ENCODE measurements at regions not wholly inside any gene's neighbourhood (a gene's known extent, or its start where the extent isn't known, plus 50 kb on each side); places are given as distances from the start of the nearest gene placed in this dataset.

DNA sequence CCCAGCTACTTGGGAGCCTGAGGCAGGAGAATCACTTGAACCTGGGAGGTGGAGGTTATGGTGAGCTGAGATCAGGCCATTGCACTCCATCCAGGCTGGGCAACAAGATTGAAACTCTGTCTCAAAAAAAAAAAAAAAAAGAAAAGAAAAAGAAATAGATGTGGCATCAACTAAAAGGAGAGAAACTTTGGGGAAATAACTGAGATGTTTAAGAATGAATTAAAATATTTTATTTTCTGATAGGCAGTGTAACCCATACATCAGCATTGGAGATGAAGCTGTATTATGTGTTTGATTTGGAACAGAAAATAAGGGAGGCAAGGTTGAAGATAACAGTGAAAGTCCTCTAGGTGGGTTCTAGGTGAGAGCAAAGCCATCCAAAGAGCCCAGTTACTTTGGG is 110.7 kb upstream of the HNRNPA3 start:
- TF ChIP-seq, protein P1, sequence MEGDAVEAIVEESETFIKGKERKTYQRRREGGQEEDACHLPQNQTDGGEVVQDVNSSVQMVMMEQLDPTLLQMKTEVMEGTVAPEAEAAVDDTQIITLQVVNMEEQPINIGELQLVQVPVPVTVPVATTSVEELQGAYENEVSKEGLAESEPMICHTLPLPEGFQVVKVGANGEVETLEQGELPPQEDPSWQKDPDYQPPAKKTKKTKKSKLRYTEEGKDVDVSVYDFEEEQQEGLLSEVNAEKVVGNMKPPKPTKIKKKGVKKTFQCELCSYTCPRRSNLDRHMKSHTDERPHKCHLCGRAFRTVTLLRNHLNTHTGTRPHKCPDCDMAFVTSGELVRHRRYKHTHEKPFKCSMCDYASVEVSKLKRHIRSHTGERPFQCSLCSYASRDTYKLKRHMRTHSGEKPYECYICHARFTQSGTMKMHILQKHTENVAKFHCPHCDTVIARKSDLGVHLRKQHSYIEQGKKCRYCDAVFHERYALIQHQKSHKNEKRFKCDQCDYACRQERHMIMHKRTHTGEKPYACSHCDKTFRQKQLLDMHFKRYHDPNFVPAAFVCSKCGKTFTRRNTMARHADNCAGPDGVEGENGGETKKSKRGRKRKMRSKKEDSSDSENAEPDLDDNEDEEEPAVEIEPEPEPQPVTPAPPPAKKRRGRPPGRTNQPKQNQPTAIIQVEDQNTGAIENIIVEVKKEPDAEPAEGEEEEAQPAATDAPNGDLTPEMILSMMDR (conservative IDR thresholded peaks at IDR 0.05; ENCODE audit: low read depth, low read length) = no peak
- no peak for TF ChIP-seq EZH2 (IDR thresholded peaks at IDR 0.05; ENCODE audit: low read length, unreplicated experiment)
